ENCODE measurements at regions not wholly inside any gene's neighbourhood (a gene's known extent, or its start where the extent isn't known, plus 50 kb on each side); places are given as distances from the start of the nearest gene placed in this dataset.

GRCh38 chr1:213329406-213330008 is 278.5 kb downstream of the RPS6KC1 start:
- Histone ChIP-seq H3K9me3 (no peaks in the 10 kb centered on the region), H3K36me3 (no peaks in the 10 kb centered on the region), H3K27me3 (no peaks in the 10 kb centered on the region), H3K4me1 (no peaks in the 10 kb centered on the region), H3K27ac (no peak overlapping the region), H3K4me3 (no peak overlapping the region)
- TF ChIP-seq POLR2A (IDR thresholded peaks at IDR 0.05) (no peak), POLR2AphosphoS5 (IDR thresholded peaks at IDR 0.05; ENCODE audit: insufficient read depth in 1 of 2, low read depth in 1 of 2) (no peak), CTCF (IDR thresholded peaks at IDR 0.05) (no peak)
- intact Hi-C loops (cut with DNase I): no loop called here
- no peak for DNase-seq (ENCODE audit: extremely low spot score in 2 of 2)

- Histone ChIP-seq H3K4me1 (no peaks in the 10 kb centered on the region), H3K4me3 (no peak overlapping the region), H3K27ac (no peak overlapping the region), H3K9me3 (no peaks in the 10 kb centered on the region), H3K36me3 (no peaks in the 10 kb centered on the region), H3K27me3 (no peaks in the 10 kb centered on the region)
- TF ChIP-seq POLR2A (IDR thresholded peaks at IDR 0.05) (no peak), CTCF (IDR thresholded peaks at IDR 0.05) (no peak), POLR2AphosphoS5 (IDR thresholded peaks at IDR 0.05; ENCODE audit: insufficient read depth in 1 of 2, low read depth in 1 of 2) (no peak)
- intact Hi-C loops (cut with DNase I): no loop called here
- no peak for DNase-seq (ENCODE audit: extremely low spot score in 2 of 2)
Measured at GRCh38 chr1:213330281-213330680, 279.2 kb downstream of the RPS6KC1 start.

GRCh38 chr1:213331631-213332175 is 280.7 kb downstream of the RPS6KC1 start:
- Histone ChIP-seq H3K4me3 (no peak overlapping the region), H3K9me3 (no peaks in the 10 kb centered on the region), H3K4me1 (no peaks in the 10 kb centered on the region), H3K36me3 (no peaks in the 10 kb centered on the region), H3K27ac (no peak overlapping the region), H3K27me3 (no peaks in the 10 kb centered on the region)
- TF ChIP-seq POLR2AphosphoS5 (IDR thresholded peaks at IDR 0.05; ENCODE audit: insufficient read depth in 1 of 2, low read depth in 1 of 2) (no peak), POLR2A (IDR thresholded peaks at IDR 0.05) (no peak), CTCF (IDR thresholded peaks at IDR 0.05) (no peak)
- no peak for DNase-seq (ENCODE audit: extremely low spot score in 2 of 2)
- intact Hi-C loops (cut with DNase I): no loop called here

GRCh38 chr1:213332491-213332890 is 281.4 kb downstream of the RPS6KC1 start:
- H3K27ac ChIP-seq: no peak overlapping the region

More at GRCh38 chr1:213332491-213332890, 281.4 kb downstream of the RPS6KC1 start:
- DNase-seq (ENCODE audit: extremely low spot score in 2 of 2): no peak
- TF ChIP-seq CTCF (IDR thresholded peaks at IDR 0.05) (no peak), POLR2AphosphoS5 (IDR thresholded peaks at IDR 0.05; ENCODE audit: insufficient read depth in 1 of 2, low read depth in 1 of 2) (no peak), POLR2A (IDR thresholded peaks at IDR 0.05) (no peak)
- Histone ChIP-seq H3K4me3 (no peak overlapping the region), H3K27me3 (no peaks in the 10 kb centered on the region), H3K4me1 (no peaks in the 10 kb centered on the region), H3K36me3 (no peaks in the 10 kb centered on the region), H3K9me3 (no peaks in the 10 kb centered on the region)
- intact Hi-C loops (cut with DNase I): no loop called here
